ENCODE measurements at regions not wholly inside any gene's neighbourhood (a gene's known extent, or its start where the extent isn't known, plus 50 kb on each side); places are given as distances from the start of the nearest gene placed in this dataset.

GRCh38 chr10:93177511-93177910 lies 103.8 kb downstream of the CYP26A1 start:
- no peak for TF ChIP-seq SMC3 (IDR thresholded peaks at IDR 0.05; ENCODE audit: low read depth, low read length)
- TF ChIP-seq CTCF (IDR thresholded peaks at IDR 0.05): no peak
- TF ChIP-seq REST (IDR thresholded peaks at IDR 0.05; ENCODE audit: low read depth, low read length): no peak
